GM12878 (cell line): ENCODE measurements at regions not wholly inside any gene's neighbourhood (a gene's known extent, or its start where the extent isn't known, plus 50 kb on each side); places are given as distances from the start of the nearest gene placed in this dataset.

Source experiments
- ATAC-seq: fragments of 200-7000 bp; cut with Tn5 transposase; 3 replicates; pipeline ENCODE4 v1.9.1; 2020; ENCODE audit warnings: mild to moderate bottlenecking, moderate library complexity
- BruUV-seq: library from RNA; stranded (reverse); fragments of 400-500 nt; replicated peaks from 2 replicates; lab custom pipeline; 2021; lab: Mats Ljungman, UMichigan
- CTCF ChIA-PET: fragments of 300-600 bp; sonication (Branson Sonifier 250); formaldehyde crosslinking; extraction: SDS; loops from one replicate; lab custom pipeline; 2021; ENCODE audit warnings: inconsistent platforms; lab: Yijun Ruan, JAX
- POLR2A ChIA-PET: fragments of 350-600 bp; formaldehyde crosslinking; extraction: SDS; loops from one replicate; lab custom pipeline; 2021; ENCODE audit warnings: inconsistent platforms; lab: Charles Lee
- RAD21 ChIA-PET: fragments of 300-600 bp; sonication (Branson Sonifier 250); formaldehyde crosslinking; loops from one replicate; lab custom pipeline; 2023; ENCODE audit warnings: antibody characterized with exemption; ENCODE audit not compliant: unreplicated experiment; lab: Charles Lee
- SMC1A ChIA-PET: fragments of 300-600 bp; sonication (Branson Sonifier 250); formaldehyde crosslinking; loops from one replicate; lab custom pipeline; 2023; ENCODE audit not compliant: unreplicated experiment, uncharacterized antibody; lab: Charles Lee
- DNase-seq: peaks from one replicate; pipeline ENCODE4 v3.0.0-alpha.2; 2011; ENCODE audit warnings: low read depth, low spot score
- FAIRE-seq: peaks from 3 replicates; lab custom pipeline; 2011; peaks lifted over from hg19 to GRCh38; lab: Jason Lieb, UNC
- H2AFZ ChIP-seq: 2 replicates; pipeline ENCODE4 v1.6.0; 2011; ENCODE audit warnings: low read depth, low read length, control low read depth; ENCODE audit not compliant: control insufficient read depth
- H3K27ac ChIP-seq: 2 replicates; pipeline ENCODE4 v1.5.1; 2011; ENCODE audit warnings: control low read depth; ENCODE audit not compliant: control insufficient read depth, insufficient read depth
- H3K27me3 ChIP-seq, 2 experiments: replicated peaks in 1 of 2; 2 replicates each; pipeline versions ENCODE4 v1.6.0 to v1.6.1; 2011; ENCODE audit warnings: low read length in 1 of 2; ENCODE audit not compliant: control insufficient read depth in 2 of 2, insufficient read depth in 2 of 2
- H3K36me3 ChIP-seq, 2 experiments: 2 replicates each; pipeline ENCODE4 v1.5.1; 2011; ENCODE audit warnings: low read length in 1 of 2; ENCODE audit not compliant: control insufficient read depth in 2 of 2, insufficient read depth in 2 of 2
- H3K4me1 ChIP-seq: 2 replicates; pipeline ENCODE4 v1.6.1; 2011; ENCODE audit warnings: mild to moderate bottlenecking, low read length, moderate library complexity, mixed read lengths; ENCODE audit not compliant: control insufficient read depth, insufficient read depth
- H3K4me2 ChIP-seq: 2 replicates; pipeline ENCODE4 v1.6.0; 2011; ENCODE audit warnings: control low read depth; ENCODE audit not compliant: control insufficient read depth, insufficient read depth
- H3K4me3 ChIP-seq: fragments of 200-600 bp; sonication (generic); 2 replicates; pipeline ENCODE4 v1.5.1; 2016
- H3K79me2 ChIP-seq: 2 replicates; pipeline ENCODE4 v1.6.0; 2011; ENCODE audit warnings: low read length; ENCODE audit not compliant: control insufficient read depth, insufficient read depth
- H3K9ac ChIP-seq: 2 replicates; pipeline ENCODE4 v1.8.0; 2011; ENCODE audit warnings: low read length, control low read depth, mixed read lengths; ENCODE audit not compliant: control insufficient read depth, insufficient read depth
- H3K9me3 ChIP-seq: replicated peaks from 3 replicates; pipeline ENCODE4 v1.5.1; 2011; ENCODE audit warnings: mild to moderate bottlenecking, low read length; ENCODE audit not compliant: control insufficient read depth, insufficient read depth
- H4K20me1 ChIP-seq: 2 replicates; pipeline ENCODE4 v1.6.0; 2011; ENCODE audit not compliant: control insufficient read depth, insufficient read depth
- BACH1 ChIP-seq: fragments of 450-650 bp; IDR thresholded peaks from 2 replicates; pipeline ENCODE4 v1.6.1; 2017; ENCODE audit warnings: mild to moderate bottlenecking, borderline replicate concordance
- ETV6 ChIP-seq, 2 experiments: fragments of 450-650 bp in 1 of 2; IDR thresholded peaks in 1 of 2; conservative IDR thresholded peaks in 1 of 2; 2 replicates each; pipeline ENCODE4 v1.6.1; 2014; ENCODE audit warnings: antibody characterized with exemption in 1 of 2, borderline replicate concordance in 1 of 2, low read depth in 1 of 2, mild to moderate bottlenecking in 1 of 2, moderate library complexity in 1 of 2
- HCFC1 ChIP-seq: fragments of 150-350 bp; IDR thresholded peaks from 2 replicates; pipeline ENCODE4 v1.6.1; 2014; ENCODE audit warnings: low read length
- HDAC6 ChIP-seq: fragments of 200-600 bp; sonication (generic); IDR thresholded peaks from one replicate; pipeline ENCODE4 v1.8.0; 2017; ENCODE audit warnings: antibody characterized with exemption; ENCODE audit not compliant: unreplicated experiment
- IRF4 ChIP-seq: IDR thresholded peaks from 2 replicates; pipeline ENCODE4 v1.6.1; 2011; ENCODE audit warnings: low read depth, low read length
- LARP7 ChIP-seq: fragments of 450-650 bp; IDR thresholded peaks from 2 replicates; pipeline ENCODE4 v1.6.1; 2017; ENCODE audit warnings: mild to moderate bottlenecking
- NR2F1 ChIP-seq: fragments of 450-650 bp; conservative IDR thresholded peaks from 2 replicates; pipeline ENCODE4 v1.6.1; 2017; ENCODE audit warnings: mild to moderate bottlenecking
- POU2F2 ChIP-seq: IDR thresholded peaks from 3 replicates; pipeline ENCODE4 v1.6.1; 2011; ENCODE audit warnings: low read depth, mild to moderate bottlenecking, low read length, borderline replicate concordance
- RAD51 ChIP-seq: fragments of 450-650 bp; IDR thresholded peaks from 2 replicates; pipeline ENCODE4 v1.6.1; 2016; ENCODE audit warnings: moderate library complexity, mild to moderate bottlenecking, inconsistent platforms
- RB1 ChIP-seq: fragments of 450-650 bp; formaldehyde crosslinking; IDR thresholded peaks from 2 replicates; pipeline ENCODE4 v1.6.1; 2017; ENCODE audit warnings: mild to moderate bottlenecking, borderline replicate concordance
- RCOR1 ChIP-seq: conservative IDR thresholded peaks from 2 replicates; pipeline ENCODE4 v1.6.1; 2012; ENCODE audit warnings: low read depth, low read length, improper control_type of control experiment
- RELA ChIP-seq: fragments of 450-650 bp; IDR thresholded peaks from 2 replicates; pipeline ENCODE4 v1.8.0; 2014; ENCODE audit warnings: borderline replicate concordance; ENCODE audit not compliant: partially characterized antibody
- SP1 ChIP-seq: IDR thresholded peaks from one replicate; pipeline ENCODE4 v1.6.1; 2011; ENCODE audit warnings: low read depth, low read length
- STAT1 ChIP-seq: fragments of 450-650 bp; conservative IDR thresholded peaks from 2 replicates; pipeline ENCODE4 v1.6.1; 2014; ENCODE audit warnings: antibody characterized with exemption, mild to moderate bottlenecking
- ZNF207 ChIP-seq: fragments of 450-650 bp; IDR thresholded peaks from 2 replicates; pipeline ENCODE4 v1.6.1; 2014; ENCODE audit warnings: antibody characterized with exemption, mild to moderate bottlenecking, borderline replicate concordance
- WGBS: methylation state at CpG from one replicate; pipeline ENCODE4 v1.1.6; 2016; ENCODE audit warnings: low lambda C conversion rate; ENCODE audit not compliant: insufficient replicate concordance, insufficient coverage; ENCODE audit errors: missing lambda C conversion rate; 5-methylcytosine and 5-hydroxymethylcytosine counted together
- in situ Hi-C: fragments of 300-500 bp; cut with MboI; formaldehyde crosslinking; loops from 9 replicates; pipeline ENCODE4 v1.14.3; 2018; ENCODE audit warnings: mixed read lengths
- intact Hi-C: fragments of 100-400 bp; cut with micrococcal nuclease; formaldehyde crosslinking; loops from one replicate; pipeline ENCODE4 v1.14.2; 2022; ENCODE audit not compliant: unreplicated experiment
- TF ChIP-seq, protein P1 (sequence below): fragments of 450-650 bp; IDR thresholded peaks from 2 replicates; pipeline ENCODE4 v1.6.1; 2017; ENCODE audit warnings: mild to moderate bottlenecking, low read depth, inconsistent platforms; ENCODE audit not compliant: poor library complexity, severe bottlenecking

DNA sequence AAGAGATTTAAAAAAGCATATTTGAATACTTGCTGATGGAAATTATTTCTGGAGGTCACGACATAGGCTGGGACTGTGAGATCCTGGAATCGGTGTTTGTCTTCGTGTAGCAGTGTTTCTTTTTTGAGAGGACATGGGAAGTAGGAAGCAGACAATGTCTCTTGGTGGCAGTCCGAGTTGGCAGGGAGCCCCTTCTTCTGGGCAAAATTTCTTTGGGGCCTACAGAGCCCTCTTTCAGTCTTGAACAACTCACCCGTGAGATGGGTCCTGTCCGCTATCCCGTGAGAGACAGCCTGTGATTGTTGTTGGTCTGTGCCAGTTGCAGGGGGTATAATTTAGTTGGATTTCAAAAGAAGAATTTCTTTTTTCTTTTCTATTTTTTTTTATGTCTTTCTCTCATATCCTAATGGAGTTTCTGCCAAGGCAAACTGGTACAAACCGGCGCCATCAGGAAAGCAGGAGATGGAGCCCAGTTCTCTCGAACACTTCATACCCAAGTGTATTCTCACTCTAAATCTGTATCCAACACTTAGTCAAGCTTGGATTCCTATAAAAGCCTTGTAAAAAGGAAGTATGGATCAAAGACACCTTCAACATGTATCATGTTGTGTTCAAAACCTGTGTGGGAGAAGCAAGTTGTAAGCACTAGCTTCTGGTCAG, 785.1 kb downstream of the MAFB start:
- H3K4me2 ChIP-seq, result no peak overlapping the region
- ATAC-seq (no peak), DNase-seq (no peak), FAIRE-seq (no peak)
- whole genome bisulfite sequencing, result 58% methylated on average over 10 of the region's 10 CpGs
- no peak overlapping the region for H3K4me3 ChIP-seq
- no peak overlapping the region for H2AFZ ChIP-seq
- no peak overlapping the region for H3K9ac ChIP-seq
- intact Hi-C loops, result no loop called here
- H3K36me3 ChIP-seq, result no peaks in the 10 kb centered on the region
- no peaks in the 10 kb centered on the region for H3K79me2 ChIP-seq
- TF ChIP-seq NR2F1 (no peak), RAD51 (no peak), ZNF207 (no peak)
- TF ChIP-seq, protein P1, sequence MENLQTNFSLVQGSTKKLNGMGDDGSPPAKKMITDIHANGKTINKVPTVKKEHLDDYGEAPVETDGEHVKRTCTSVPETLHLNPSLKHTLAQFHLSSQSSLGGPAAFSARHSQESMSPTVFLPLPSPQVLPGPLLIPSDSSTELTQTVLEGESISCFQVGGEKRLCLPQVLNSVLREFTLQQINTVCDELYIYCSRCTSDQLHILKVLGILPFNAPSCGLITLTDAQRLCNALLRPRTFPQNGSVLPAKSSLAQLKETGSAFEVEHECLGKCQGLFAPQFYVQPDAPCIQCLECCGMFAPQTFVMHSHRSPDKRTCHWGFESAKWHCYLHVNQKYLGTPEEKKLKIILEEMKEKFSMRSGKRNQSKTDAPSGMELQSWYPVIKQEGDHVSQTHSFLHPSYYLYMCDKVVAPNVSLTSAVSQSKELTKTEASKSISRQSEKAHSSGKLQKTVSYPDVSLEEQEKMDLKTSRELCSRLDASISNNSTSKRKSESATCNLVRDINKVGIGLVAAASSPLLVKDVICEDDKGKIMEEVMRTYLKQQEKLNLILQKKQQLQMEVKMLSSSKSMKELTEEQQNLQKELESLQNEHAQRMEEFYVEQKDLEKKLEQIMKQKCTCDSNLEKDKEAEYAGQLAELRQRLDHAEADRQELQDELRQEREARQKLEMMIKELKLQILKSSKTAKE, result no peak
- ChIA-PET RAD21 (no interaction called here), SMC1A (no interaction called here), CTCF (interaction anchor here (0.5 kb wide), 1 partner anchor 15 kb away, joined by 3 read pairs; no protein-coding TSS in a partner anchor), POLR2A (no interaction called here)
- no peak overlapping the region for H3K27ac ChIP-seq
- no peaks in the 10 kb centered on the region for H3K4me1 ChIP-seq
- no peaks in the 10 kb centered on the region for H3K27me3 ChIP-seq
- no TSS peak for BruUV-seq
- no peaks in the 10 kb centered on the region for H4K20me1 ChIP-seq
- no peaks in the 10 kb centered on the region for H3K9me3 ChIP-seq
- in situ Hi-C loops, result no loop called here

DNA sequence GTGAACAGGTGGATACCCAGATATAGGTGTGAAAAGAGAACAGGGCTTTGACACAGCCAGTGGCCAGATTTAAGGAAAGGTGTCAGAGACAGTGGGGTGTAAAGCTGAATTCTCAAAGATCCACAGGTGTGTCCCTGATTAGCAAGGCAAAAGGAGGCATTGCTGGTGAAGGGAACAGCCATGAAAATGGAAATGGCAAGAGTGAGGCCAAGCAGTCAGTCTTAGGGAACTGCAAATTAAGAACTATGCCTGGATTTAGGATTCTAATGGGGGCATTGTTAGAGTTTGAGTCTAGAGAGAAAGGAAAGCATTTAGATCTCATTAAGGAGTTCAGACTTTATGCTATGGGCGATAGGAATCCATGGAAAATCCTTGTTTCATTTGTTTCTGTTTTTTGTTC, 789.2 kb downstream of the MAFB start:
- WGBS, result 0% methylated on average over 1 of the region's 1 CpG
- POLR2A ChIA-PET, result no interaction called here
- RAD21 ChIA-PET, result no interaction called here
- DNase-seq (no peak), FAIRE-seq (no peak), ATAC-seq (no peak)
- no peaks in the 10 kb centered on the region for H3K27me3 ChIP-seq
- no peaks in the 10 kb centered on the region for H3K36me3 ChIP-seq
- no peaks in the 10 kb centered on the region for H3K4me1 ChIP-seq
- TF ChIP-seq RELA (no peak), RB1 (no peak), SP1 (no peak), IRF4 (no peak), HDAC6 (no peak), RCOR1 (no peak), LARP7 (no peak), STAT1 (no peak), HCFC1 (no peak), POU2F2 (no peak), ETV6 (conservative IDR thresholded peaks at IDR 0.05 in 1 of 2, IDR thresholded peaks at IDR 0.05 in 1 of 2; ENCODE audit: borderline replicate concordance in 1 of 2, low read depth in 1 of 2) (no peak), BACH1 (no peak)
- no peak overlapping the region for H2AFZ ChIP-seq
- no peaks in the 10 kb centered on the region for H3K79me2 ChIP-seq
- intact Hi-C loops, result no loop called here
- H3K4me3 ChIP-seq, result no peak overlapping the region
- BruUV-seq, result no TSS peak
- SMC1A ChIA-PET, result no interaction called here
- no peaks in the 10 kb centered on the region for H4K20me1 ChIP-seq
- no peak overlapping the region for H3K9ac ChIP-seq
- CTCF ChIA-PET, result interaction anchor here (1.3 kb wide), 1 partner anchor 26 kb away, joined by 5 read pairs; no protein-coding TSS in a partner anchor
- no peak overlapping the region for H3K4me2 ChIP-seq
- no peaks in the 10 kb centered on the region for H3K9me3 ChIP-seq
- in situ Hi-C loops, result no loop called here
- no peak overlapping the region for H3K27ac ChIP-seq
